SK-N-MC (cell line): ENCODE measurements at regions not wholly inside any gene's neighbourhood (a gene's known extent, or its start where the extent isn't known, plus 50 kb on each side); places are given as distances from the start of the nearest gene placed in this dataset.

Source experiments
- DNase-seq: peaks from one replicate; pipeline ENCODE4 v3.0.0-alpha.2; 2011; ENCODE audit warnings: low read depth, low spot score
- H3K27ac ChIP-seq: fragments of 200-600 bp; sonication (generic); 2 replicates; pipeline ENCODE4 v1.5.1; 2016; ENCODE audit warnings: mixed run types
- H3K36me3 ChIP-seq: fragments of 200-600 bp; sonication (generic); 2 replicates; pipeline ENCODE4 v1.6.1; 2017; ENCODE audit warnings: antibody characterized with exemption, low read length, mixed read lengths; ENCODE audit not compliant: insufficient read depth
- H3K4me3 ChIP-seq: fragments of 200-600 bp; sonication (generic); 2 replicates; pipeline ENCODE4 v1.5.1; 2016
- H3K9ac ChIP-seq: fragments of 200-600 bp; sonication (generic); 2 replicates; pipeline ENCODE4 v1.8.0; 2017; ENCODE audit warnings: mixed run types, mixed read lengths; ENCODE audit not compliant: insufficient read length
- H3K9me3 ChIP-seq: fragments of 200-600 bp; sonication (generic); 2 replicates; pipeline ENCODE4 v1.6.1; 2017; ENCODE audit warnings: low read depth, mild to moderate bottlenecking, antibody characterized with exemption, low read length, moderate library complexity, mixed read lengths
- EZH2 ChIP-seq: fragments of 200-600 bp; sonication (generic); IDR thresholded peaks from one replicate; pipeline ENCODE4 v1.6.1; 2017; ENCODE audit warnings: antibody characterized with exemption
- FOXP2 ChIP-seq: optimal IDR thresholded peaks from 2 replicates; pipeline ENCODE3; 2011; ENCODE audit warnings: mild to moderate bottlenecking, moderate library complexity; ENCODE audit not compliant: insufficient read depth; ENCODE audit errors: extremely low read length, control extremely low read depth
- POLR2AphosphoS5 ChIP-seq: IDR thresholded peaks from 2 replicates; pipeline ENCODE4 v1.6.1; 2012; ENCODE audit warnings: mild to moderate bottlenecking, low read depth, low read length, borderline replicate concordance

DNA sequence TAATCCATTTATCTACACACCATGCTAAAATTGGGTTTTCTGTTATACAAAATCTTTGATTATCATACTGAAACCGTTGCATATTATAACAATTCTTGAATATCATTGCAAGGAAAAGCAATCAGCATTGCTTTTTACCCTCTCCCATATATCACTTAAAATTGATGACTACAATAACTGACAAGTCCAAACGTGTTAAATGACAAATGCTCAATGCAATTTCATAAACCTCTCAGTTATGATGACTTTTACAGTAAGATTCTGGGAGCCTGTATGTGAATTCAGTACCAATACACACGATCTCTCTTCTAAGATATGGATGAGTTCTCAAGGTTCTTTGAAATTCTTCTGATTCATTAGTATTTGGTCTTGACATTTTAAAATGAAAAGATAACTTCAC is 368.5 kb upstream of the TRIB2 start:
- H3K4me3 ChIP-seq, result no peak overlapping the region
- TF ChIP-seq EZH2, result no peak
- TF ChIP-seq FOXP2, result no peak
- no peak for TF ChIP-seq POLR2AphosphoS5
- no peak overlapping the region for H3K27ac ChIP-seq
- no peaks in the 10 kb centered on the region for H3K9me3 ChIP-seq
- H3K9ac ChIP-seq, result no peak overlapping the region
- H3K36me3 ChIP-seq, result no peaks in the 10 kb centered on the region
- DNase-seq, result no peak

DNA sequence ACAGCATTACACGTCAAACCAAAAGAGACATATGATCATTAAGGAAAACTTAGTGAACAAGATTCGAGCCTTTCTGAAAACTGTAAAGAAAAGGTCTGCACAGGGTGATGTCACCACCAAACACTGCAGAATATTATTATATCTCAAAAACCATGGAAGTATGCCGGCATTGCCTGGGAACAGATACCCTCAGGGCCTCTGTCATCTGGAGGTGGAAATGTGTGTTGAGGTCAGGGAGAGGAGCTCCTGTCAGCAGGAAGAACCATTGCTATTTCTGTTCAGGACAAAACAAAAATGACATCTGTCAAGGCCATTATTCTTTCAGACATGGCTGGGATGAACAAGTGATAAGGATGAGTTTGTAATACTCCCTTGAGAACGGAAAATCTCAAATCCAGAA is 365.9 kb upstream of the TRIB2 start:
- Histone ChIP-seq H3K27ac (no peak overlapping the region), H3K36me3 (no peaks in the 10 kb centered on the region), H3K9ac (no peak overlapping the region), H3K9me3 (no peaks in the 10 kb centered on the region), H3K4me3 (no peak overlapping the region)
- no peak for TF ChIP-seq FOXP2
- no peak for TF ChIP-seq POLR2AphosphoS5
- no peak for TF ChIP-seq EZH2
- DNase-seq, result no peak

DNA sequence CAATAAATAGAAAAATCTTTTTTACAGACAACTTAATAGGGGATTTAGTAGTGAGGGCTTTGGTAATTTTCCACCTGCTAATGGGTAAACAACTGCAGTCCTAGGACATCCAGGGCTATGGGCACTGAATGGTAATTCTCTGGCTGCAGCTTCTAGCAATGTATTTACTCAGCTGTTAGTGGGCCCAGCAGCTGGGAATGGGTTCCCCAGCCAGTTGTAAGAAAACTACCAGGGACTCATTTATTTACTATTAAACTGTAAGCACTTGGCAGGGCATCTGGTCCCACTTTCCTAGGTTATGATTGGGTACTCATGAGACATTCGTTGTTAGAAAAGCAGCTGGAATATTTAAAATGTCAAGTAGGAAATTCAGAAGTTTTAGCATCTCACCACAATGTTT is 363.8 kb upstream of the TRIB2 start:
- DNase-seq, result no peak
- TF ChIP-seq FOXP2 (no peak), POLR2AphosphoS5 (no peak), EZH2 (no peak)
- Histone ChIP-seq H3K9ac (no peak overlapping the region), H3K4me3 (no peak overlapping the region), H3K36me3 (no peaks in the 10 kb centered on the region), H3K9me3 (no peaks in the 10 kb centered on the region), H3K27ac (no peak overlapping the region)

DNA sequence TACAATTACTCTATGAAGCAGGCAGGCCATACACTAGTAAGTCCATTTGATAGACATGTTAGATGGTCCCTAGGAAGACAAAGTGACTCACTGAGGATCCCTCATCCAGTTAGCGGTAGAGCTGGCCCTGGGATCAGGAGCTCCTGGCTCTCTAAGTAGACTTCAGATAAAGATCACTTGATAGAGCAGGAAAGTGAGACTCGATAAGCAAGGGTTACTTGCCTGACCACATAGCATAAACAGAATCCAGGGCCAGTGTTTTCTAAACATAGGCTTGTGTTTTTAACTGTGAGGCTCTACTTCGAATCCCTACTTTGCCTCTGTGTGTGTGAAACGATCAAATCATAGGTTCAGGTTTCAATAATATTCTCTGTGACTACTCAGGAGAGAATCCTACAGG is 355.2 kb upstream of the TRIB2 start:
- TF ChIP-seq EZH2, result no peak
- TF ChIP-seq POLR2AphosphoS5, result no peak
- no peak for TF ChIP-seq FOXP2
- no peaks in the 10 kb centered on the region for H3K9me3 ChIP-seq
- no peak for DNase-seq

DNA sequence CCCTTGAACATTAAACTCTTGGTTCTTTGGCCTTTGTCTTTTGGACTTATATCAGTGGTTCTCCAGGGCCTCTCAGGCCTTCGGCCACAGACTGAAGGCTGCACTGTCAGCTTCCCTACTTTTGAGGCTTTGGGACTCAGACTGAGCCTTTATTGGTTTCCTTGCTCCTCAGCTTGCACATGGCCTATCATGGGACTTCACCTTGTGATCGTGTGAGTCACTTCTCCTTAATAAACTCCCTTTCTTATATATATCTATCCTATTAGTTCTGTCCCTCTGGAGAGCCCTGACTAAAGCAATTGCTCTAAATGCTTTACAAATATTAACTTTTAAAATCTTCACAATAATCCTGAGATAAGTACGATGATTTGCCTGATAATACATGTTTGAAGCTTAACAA is 353.6 kb upstream of the TRIB2 start:
- Histone ChIP-seq H3K36me3 (no peaks in the 10 kb centered on the region), H3K4me3 (no peak overlapping the region), H3K27ac (no peak overlapping the region), H3K9ac (no peak overlapping the region), H3K9me3 (no peaks in the 10 kb centered on the region)
- no peak for DNase-seq
- TF ChIP-seq POLR2AphosphoS5 (no peak), EZH2 (no peak), FOXP2 (no peak)

More for the DNA sequence above, 355.2 kb upstream of the TRIB2 start:
- Histone ChIP-seq H3K4me3 (no peak overlapping the region), H3K9ac (no peak overlapping the region), H3K36me3 (no peaks in the 10 kb centered on the region), H3K27ac (no peak overlapping the region)

DNA sequence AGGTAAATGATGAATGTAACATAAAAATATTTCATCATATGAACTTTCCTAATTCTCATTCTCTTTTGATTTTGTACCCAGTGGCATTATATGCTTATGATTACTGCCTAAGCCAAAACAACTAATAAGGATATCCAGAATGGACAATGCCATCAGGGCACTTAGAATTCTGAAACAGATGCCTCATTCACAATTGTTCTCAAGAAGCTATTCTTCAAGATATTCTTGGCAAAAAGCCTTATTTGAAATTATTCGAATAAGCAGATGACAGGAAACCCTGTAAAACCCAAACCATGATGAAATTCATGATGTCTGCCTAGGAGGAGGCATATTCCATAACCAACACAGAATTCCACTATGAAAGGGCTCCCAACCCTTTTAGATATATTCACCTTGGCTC is 353.2 kb upstream of the TRIB2 start:
- DNase-seq, result no peak
- H3K36me3 ChIP-seq, result no peaks in the 10 kb centered on the region
- H3K9me3 ChIP-seq, result no peaks in the 10 kb centered on the region
- no peak overlapping the region for H3K27ac ChIP-seq
- H3K9ac ChIP-seq, result no peak overlapping the region
- no peak overlapping the region for H3K4me3 ChIP-seq
- TF ChIP-seq POLR2AphosphoS5, result no peak
- no peak for TF ChIP-seq FOXP2
- TF ChIP-seq EZH2, result no peak

DNA sequence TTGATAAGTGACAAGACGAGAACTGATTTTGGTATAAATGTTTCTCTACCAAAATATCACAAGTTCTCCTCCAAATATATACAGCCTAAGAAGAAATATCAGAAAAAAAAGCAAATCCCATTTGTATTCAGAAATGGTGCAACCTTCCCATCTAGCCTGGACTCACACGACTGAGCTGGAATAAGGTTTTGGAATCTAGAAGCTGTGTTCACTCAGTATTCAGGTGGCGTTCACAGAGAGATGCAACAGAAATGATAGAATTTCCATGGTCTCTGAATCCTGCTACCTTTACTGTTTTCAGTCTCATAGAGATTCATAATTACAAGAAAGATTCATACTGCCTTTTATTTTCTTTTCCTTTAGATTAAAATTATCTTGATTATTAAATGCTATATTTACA is 347.2 kb upstream of the TRIB2 start:
- Histone ChIP-seq H3K9ac (no peak overlapping the region), H3K9me3 (no peaks in the 10 kb centered on the region), H3K4me3 (no peak overlapping the region), H3K36me3 (no peaks in the 10 kb centered on the region), H3K27ac (no peak overlapping the region)
- TF ChIP-seq POLR2AphosphoS5 (no peak), FOXP2 (no peak), EZH2 (no peak)
- no peak for DNase-seq

DNA sequence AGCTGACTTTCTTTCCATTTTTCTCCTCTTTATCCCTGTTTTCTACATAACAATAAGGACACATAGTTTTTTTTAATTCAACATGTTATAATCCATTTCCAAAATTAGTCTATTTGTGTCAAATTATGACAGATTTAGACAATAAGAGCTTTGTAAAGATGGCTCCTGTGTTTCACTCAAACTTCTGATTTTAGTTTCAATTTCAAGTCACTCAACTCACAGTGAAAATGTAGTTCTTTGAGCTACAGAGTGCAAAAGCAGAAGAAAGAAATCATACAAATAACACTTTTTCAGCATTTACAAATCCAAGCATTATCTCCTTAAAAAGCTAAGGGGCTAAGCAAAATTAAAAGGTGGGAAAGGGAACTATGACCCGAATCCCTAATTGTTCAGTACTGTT is 340.7 kb upstream of the TRIB2 start:
- no peak overlapping the region for H3K27ac ChIP-seq
- no peak for DNase-seq
- H3K4me3 ChIP-seq, result no peak overlapping the region
- TF ChIP-seq EZH2, result no peak
- no peak for TF ChIP-seq POLR2AphosphoS5
- no peak for TF ChIP-seq FOXP2
- H3K9ac ChIP-seq, result no peak overlapping the region
- no peaks in the 10 kb centered on the region for H3K9me3 ChIP-seq
- no peaks in the 10 kb centered on the region for H3K36me3 ChIP-seq

DNA sequence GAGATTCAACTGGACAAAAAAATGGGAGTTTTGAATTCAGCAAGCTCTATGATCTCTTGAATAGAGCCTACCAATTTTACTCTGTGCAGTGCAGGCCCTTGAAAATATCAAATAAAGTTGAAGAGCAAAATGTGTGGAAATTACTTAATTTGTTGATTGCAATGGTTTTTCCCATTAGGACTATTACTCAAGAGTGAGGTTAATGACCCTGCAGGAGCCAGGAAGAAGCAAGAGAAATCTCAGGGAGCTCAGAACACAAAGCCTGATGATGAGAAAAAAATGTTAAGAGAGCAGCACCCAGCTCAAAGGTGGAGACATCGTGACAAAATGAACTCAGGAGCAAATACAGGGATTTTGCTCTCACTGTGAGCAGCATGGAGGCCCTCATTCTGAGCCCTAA is 337.6 kb upstream of the TRIB2 start:
- H3K9me3 ChIP-seq, result no peaks in the 10 kb centered on the region
- no peak overlapping the region for H3K27ac ChIP-seq
- DNase-seq, result no peak
- H3K4me3 ChIP-seq, result no peak overlapping the region
- H3K9ac ChIP-seq, result no peak overlapping the region
- TF ChIP-seq POLR2AphosphoS5, result no peak
- TF ChIP-seq FOXP2, result no peak
- TF ChIP-seq EZH2, result no peak
- no peaks in the 10 kb centered on the region for H3K36me3 ChIP-seq
